WERI-Rb-1 (cell line): ENCODE measurements at regions not wholly inside any gene's neighbourhood (a gene's known extent, or its start where the extent isn't known, plus 50 kb on each side); places are given as distances from the start of the nearest gene placed in this dataset.

Experiments used
- DNase-seq: peaks from one replicate; pipeline ENCODE4 v3.0.0-alpha.2; 2020
- H3K27ac ChIP-seq: fragments of 250-450 bp; sonication (Bioruptor Pico); 2 replicates; pipeline ENCODE4 v1.5.1; 2020; ENCODE audit warnings: mild to moderate bottlenecking, moderate library complexity
- H3K27me3 ChIP-seq: fragments of 250-450 bp; sonication (Bioruptor Pico); 2 replicates; pipeline ENCODE4 v1.5.1; 2021; ENCODE audit warnings: mild to moderate bottlenecking, low read depth, moderate library complexity; ENCODE audit not compliant: insufficient read depth, severe bottlenecking
- H3K36me3 ChIP-seq: fragments of 250-450 bp; sonication (Bioruptor Pico); 2 replicates; pipeline ENCODE4 v1.5.1; 2020; ENCODE audit warnings: mild to moderate bottlenecking, moderate library complexity
- H3K4me3 ChIP-seq: 2 replicates; pipeline ENCODE4 v1.5.1; 2011; ENCODE audit warnings: low read depth, mild to moderate bottlenecking, control low read depth, low read length
- H3K9me3 ChIP-seq: fragments of 250-450 bp; sonication (Bioruptor Pico); 2 replicates; pipeline ENCODE4 v1.5.1; 2021; ENCODE audit warnings: mild to moderate bottlenecking, moderate library complexity; ENCODE audit not compliant: severe bottlenecking
- CTCF ChIP-seq: IDR thresholded peaks from 2 replicates; pipeline ENCODE4 v1.5.1; 2011; ENCODE audit warnings: low read depth, mild to moderate bottlenecking, control low read depth, inconsistent platforms, low read length

GRCh38 chr10:108425283-108425964 is 1260.9 kb upstream of the SORCS1 start:
- Histone ChIP-seq H3K4me3 (no peak overlapping the region), H3K36me3 (no peaks in the 10 kb centered on the region), H3K9me3 (no peaks in the 10 kb centered on the region), H3K27ac (no peak overlapping the region), H3K27me3 (no peaks in the 10 kb centered on the region)
- TF ChIP-seq CTCF: no peak
- DNase-seq: no peak

- no peak for DNase-seq
- Histone ChIP-seq H3K9me3 (no peaks in the 10 kb centered on the region), H3K4me3 (no peak overlapping the region), H3K27ac (no peak overlapping the region), H3K27me3 (no peaks in the 10 kb centered on the region), H3K36me3 (no peaks in the 10 kb centered on the region)
- no peak for TF ChIP-seq CTCF
Measured at GRCh38 chr10:108424656-108425055, 1260.2 kb upstream of the SORCS1 start.

GRCh38 chr10:108422286-108422685 is 1257.8 kb upstream of the SORCS1 start:
- no peak overlapping the region for H3K27ac ChIP-seq
- H3K4me3 ChIP-seq: no peak overlapping the region
- H3K27me3 ChIP-seq: no peaks in the 10 kb centered on the region
- no peak for TF ChIP-seq CTCF
- no peaks in the 10 kb centered on the region for H3K9me3 ChIP-seq
- no peaks in the 10 kb centered on the region for H3K36me3 ChIP-seq
- DNase-seq: no peak

- H3K27ac ChIP-seq: no peak overlapping the region
Measured at GRCh38 chr10:108421266-108421665, 1256.8 kb upstream of the SORCS1 start.

GRCh38 chr10:108413954-108414353 is 1249.4 kb upstream of the SORCS1 start:
- H3K9me3 ChIP-seq: no peaks in the 10 kb centered on the region
- no peak for TF ChIP-seq CTCF
- DNase-seq: no peak
- H3K27me3 ChIP-seq: no peaks in the 10 kb centered on the region
- no peak overlapping the region for H3K4me3 ChIP-seq
- no peak overlapping the region for H3K27ac ChIP-seq
- no peaks in the 10 kb centered on the region for H3K36me3 ChIP-seq

More at GRCh38 chr10:108421266-108421665, 1256.8 kb upstream of the SORCS1 start:
- Histone ChIP-seq H3K27me3 (no peaks in the 10 kb centered on the region), H3K36me3 (no peaks in the 10 kb centered on the region), H3K9me3 (no peaks in the 10 kb centered on the region), H3K4me3 (no peak overlapping the region)
- no peak for DNase-seq
- no peak for TF ChIP-seq CTCF

- H3K9me3 ChIP-seq: no peaks in the 10 kb centered on the region
- no peaks in the 10 kb centered on the region for H3K36me3 ChIP-seq
- TF ChIP-seq CTCF: no peak
- no peak overlapping the region for H3K4me3 ChIP-seq
- H3K27me3 ChIP-seq: no peaks in the 10 kb centered on the region
- no peak overlapping the region for H3K27ac ChIP-seq
- DNase-seq: no peak
Measured at GRCh38 chr10:108412323-108412722, 1247.8 kb upstream of the SORCS1 start.
